HG03571 (cell line): ENCODE measurements at regions not wholly inside any gene's neighbourhood (a gene's known extent, or its start where the extent isn't known, plus 50 kb on each side); places are given as distances from the start of the nearest gene placed in this dataset.
A peak's percentile ranks its signal among the peaks of the same experiment; 100 is the strongest.

ENCODE experiments used
- ATAC-seq: cut with Tn5 transposase; IDR thresholded peaks from one replicate; pipeline ENCODE4 v1.9.1; 2021; ENCODE audit not compliant: unreplicated experiment

DNA sequence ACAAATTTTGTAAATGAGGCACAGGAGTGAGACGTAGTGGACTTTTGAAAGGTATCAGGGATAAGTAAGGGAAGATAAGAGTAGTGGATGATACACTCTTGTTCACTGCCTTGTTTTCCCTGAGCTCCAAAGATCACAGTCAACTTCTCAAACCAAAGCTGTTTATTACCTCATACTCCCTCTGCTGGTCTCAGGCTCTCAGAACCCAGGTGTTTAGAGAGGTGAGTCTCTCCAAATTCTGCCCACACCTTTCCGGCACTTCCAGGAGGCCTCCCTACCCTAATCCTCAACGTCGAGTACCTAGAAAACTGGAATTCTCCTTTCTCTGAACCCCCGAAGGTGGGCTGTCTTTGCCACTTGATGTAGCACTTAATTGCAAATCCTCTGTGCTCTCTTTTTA, 621.1 kb downstream of the BCL11A start:
- no peak for ATAC-seq

DNA sequence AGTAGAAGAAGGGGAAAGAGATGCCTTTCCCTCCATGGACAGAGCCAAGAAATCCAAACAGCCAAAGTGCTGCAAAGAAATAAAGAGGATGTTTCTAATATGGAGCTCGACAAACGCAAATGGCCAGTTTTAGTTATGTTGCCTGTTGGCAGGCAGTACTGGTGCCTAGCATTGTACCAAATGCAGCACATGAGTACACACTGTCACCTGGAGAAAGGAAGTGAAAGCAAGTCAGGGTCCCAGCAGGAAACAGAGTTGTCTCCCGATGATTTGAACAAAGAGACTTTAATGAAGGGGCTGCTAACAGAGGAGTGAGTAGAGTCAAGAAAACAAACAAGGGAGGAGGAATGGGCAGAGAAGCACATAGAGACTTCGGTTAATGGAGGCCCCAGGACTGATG, 623.0 kb downstream of the BCL11A start:
- no peak for ATAC-seq

DNA sequence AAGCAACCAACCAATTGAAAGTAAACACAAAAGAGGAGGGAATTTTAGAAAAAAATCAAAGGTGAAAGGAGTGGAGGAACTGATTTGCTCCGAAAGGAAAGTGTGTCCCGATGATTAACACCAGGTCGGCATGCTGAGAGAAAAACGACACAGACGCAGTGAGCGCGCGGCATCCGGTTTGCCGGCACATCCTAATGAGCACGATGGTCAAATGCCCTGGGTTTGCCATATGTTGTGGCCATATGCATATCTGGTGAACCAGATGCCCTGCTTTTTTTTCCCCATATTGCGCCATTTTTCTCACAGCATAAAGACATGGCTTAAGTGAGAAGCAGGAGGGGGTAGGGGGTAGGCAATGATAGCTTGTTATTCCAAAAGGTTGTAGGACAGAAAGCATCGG, 626.7 kb downstream of the BCL11A start:
- no peak for ATAC-seq

DNA sequence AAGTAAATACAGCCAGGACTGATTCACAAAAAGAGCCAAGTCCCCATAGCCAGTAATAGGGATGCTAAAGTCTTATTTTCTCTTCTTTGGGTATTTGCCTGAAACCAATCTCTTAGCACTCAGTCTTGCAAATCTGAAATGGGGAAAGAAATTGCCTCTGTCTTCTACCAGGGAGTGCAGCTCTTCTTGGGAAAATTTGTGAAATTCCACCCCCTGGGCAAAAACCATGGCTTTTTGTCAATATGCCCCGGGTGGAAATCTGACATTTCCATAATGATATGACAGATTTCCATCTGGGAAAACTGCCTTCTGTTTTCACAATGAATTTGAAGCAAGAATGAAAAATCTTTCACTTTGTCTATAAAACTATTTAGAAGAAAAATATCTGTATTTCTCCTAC, 628.1 kb downstream of the BCL11A start:
- no peak for ATAC-seq

DNA sequence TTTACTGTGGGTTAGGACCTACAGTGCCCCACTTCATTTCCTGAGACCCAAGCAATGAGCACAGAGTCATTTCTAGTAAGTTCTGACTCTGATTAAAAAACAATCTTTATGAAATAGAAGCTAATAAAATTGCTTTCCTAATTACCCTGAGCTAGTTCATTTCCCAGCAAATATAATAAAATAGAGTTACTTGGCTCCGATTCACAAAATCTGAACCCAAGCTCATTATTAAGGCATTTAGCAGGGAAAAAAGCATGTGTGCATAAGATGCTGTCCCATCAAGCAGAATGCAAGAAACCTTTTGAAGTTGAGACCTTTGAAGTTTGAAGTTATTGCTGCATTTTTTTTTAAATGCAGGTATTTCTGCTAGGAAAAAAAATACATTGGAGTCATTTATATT, 629.1 kb downstream of the BCL11A start:
- ATAC-seq, result no peak

DNA sequence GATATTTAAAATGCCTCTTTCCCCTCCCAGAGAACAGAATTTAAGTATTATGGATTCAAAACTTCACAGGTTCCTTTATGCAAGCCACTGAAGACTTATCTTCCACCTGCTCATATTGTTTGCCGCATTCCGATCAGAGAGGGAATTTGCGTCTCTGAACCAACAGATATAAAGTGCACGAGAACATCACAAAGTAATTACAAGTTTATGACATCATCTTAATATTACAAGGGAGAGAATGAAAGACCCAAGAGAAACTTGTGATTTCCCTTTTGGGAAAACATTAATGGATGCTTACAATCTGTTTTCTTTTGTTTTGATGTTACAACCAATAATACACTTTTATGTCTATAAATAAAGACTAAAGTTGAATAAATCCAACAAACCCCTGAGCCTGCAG, 631.0 kb downstream of the BCL11A start:
- ATAC-seq, result no peak

DNA sequence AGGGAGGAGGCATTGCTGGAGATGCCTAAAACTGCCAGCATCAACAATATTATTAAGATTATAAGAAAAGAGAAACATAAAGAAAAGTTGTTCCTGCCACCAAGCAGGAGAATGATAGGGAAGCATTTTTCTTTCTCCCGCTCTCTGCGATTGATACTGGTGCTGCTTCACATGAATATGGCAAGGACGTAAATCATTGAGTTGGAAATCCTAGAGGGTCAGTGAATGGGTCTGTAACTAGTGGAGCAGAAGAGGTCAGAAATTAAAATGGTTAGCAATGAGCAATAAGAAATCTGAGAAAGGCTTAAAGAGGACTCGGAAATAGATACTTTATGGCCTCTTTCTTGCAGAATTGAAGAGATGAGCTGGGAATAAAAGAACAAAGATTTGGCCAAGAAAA, 631.7 kb downstream of the BCL11A start:
- ATAC-seq, result no peak

DNA sequence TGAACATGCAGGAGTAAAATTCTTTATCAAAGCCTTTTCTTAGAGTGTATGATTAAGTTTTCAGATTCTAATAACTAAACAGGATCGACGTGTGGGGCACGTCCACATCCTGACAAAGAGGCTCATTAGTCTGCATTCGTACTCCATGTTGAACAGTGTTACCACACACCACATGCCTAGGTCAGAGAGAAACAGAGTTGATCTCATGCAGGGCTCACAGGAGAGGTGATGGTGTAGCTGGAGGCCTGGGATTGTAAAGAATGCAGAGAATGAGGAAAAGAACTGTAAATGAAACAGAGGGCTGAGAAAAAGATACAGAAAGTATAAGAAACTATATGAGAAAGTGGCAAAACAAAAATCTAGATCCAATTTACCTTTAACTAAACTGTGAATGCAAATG, 632.5 kb downstream of the BCL11A start:
- ATAC-seq, result no peak

DNA sequence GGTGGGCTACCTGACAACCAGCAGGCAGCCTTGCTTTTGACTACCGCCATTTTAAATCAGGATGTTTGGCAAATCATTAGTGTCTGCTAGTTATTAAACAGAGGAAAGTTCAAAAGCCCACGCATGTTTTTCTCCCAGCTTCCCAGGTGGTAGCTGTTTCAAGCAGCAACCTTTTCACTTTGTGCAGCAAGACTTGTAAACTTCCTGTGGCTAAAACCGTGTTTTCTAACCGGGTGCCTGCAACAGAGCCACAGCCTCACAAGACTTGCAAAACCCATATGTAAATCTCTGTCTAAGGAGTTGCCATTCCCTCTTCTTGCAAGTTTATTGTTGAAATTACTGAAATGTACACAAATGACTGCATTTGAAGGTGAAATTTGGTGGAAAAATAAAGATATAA, 633.1 kb downstream of the BCL11A start:
- ATAC-seq, result no peak

DNA sequence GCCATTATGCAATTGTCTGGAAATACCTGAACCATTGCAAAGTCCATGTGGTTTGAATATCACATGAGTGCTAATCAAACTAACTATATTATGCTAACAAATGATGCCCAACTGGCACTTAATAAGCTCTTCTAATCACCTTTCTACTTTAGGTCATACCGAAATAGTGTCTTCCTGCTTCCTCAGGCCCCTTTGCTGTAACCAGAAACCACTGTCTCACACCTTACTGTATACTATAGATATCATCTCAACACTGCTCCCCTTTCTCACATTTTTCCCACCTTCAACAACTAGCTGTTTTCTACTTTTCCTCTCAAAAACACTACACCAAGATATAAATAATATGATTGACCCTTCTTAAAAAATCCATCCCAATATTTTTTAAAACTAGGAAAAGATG, 633.9 kb downstream of the BCL11A start:
- no peak for ATAC-seq

DNA sequence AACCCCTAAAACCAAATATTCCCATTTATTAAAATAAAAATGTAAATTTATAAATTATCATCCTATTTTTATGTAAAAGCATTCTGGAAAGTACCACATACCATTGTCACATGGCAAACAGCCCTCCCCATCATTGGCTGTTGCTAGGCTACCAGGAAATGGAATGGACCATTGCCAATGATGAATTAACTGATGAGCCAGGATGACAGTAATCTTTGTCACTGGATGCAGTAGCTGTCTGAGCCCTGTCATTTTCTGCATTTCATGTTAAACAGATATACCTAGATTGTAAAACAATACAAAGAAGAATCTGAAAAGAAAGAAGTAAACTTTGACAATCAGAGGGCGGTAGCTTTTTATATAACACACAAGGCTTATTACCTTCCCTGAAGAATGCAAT, 641.4 kb downstream of the BCL11A start:
- no peak for ATAC-seq

DNA sequence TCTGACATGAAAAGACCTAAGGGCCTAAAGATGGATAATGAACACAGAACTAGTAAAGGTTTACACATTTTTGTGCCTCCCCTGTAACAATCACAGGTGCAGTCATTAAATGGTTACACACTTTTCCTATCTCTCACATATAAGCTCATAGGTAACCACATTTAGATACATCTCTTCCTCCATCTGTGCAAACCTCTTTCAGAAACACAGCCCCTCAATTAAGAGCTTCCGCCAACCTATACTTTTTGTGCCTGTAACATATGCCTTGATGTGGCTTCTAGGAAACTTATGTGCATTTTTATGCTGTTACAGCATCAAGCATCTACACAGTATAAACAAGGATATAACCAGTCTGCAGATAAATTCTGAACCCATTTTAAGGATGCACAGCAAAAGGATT, 643.3 kb downstream of the BCL11A start:
- no peak for ATAC-seq

DNA sequence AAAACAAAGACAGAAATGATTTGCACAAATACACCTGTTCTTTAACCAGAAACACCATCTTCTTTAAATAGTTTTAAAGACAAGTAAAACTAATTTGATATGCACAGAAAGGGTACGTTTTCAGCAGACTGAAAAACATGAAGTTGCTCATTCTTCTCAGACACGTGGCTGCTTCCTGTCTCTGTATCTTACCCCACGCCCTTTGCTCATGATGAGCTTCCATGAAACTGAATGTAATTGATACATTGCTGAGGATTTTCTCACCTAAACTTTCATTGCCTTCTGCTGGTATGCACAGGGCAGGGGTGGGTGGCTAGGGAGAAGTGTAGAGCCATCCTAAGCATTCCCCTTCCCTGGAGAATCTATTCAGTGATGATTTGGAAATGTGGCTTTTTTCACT, 644.3 kb downstream of the BCL11A start:
- no peak for ATAC-seq

DNA sequence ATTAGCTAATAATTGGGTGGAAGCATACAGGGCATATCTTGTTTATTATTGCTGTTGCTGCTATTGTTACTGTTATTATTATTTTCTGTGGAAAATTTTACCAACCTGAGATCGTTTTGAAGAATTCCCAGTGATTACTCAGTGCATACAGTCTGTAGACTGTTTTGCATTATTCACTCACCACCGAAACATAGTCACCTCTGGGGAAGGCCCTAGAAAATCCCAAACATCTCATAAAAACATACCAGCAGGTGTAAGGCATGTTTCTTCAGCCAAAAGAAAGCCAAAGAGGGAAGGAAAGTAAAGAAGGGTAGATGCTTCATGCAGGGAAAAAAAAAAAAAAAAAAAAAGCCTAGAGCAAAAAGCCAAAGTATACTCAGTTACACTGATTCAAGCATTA, 647.7 kb downstream of the BCL11A start:
- ATAC-seq, result no peak

DNA sequence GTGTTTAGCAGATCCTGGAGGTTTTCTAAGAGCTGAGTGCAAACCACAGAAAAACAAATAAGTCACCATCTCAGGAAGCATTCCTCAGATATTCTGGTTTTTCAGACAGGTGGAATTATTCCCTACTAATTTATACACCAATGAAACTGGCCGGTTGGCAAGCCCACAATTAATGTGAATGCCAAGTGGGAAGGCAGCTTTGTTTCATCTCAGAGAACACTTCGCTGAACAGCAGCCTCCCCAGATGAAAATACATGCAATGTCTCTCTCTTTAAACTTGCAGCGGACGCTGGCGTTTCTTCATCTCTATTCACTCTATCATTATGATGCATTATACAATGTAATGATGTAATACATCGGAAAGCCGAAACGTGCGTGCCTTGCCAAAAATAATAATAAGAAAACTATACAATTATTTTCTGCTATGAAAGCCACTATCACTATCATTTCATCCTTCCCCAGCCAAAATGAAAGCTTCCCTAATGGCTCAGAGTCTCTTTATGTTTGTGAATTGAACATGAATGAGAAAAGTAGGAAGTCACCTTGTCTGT, 649.4 kb downstream of the BCL11A start:
- no peak for ATAC-seq

DNA sequence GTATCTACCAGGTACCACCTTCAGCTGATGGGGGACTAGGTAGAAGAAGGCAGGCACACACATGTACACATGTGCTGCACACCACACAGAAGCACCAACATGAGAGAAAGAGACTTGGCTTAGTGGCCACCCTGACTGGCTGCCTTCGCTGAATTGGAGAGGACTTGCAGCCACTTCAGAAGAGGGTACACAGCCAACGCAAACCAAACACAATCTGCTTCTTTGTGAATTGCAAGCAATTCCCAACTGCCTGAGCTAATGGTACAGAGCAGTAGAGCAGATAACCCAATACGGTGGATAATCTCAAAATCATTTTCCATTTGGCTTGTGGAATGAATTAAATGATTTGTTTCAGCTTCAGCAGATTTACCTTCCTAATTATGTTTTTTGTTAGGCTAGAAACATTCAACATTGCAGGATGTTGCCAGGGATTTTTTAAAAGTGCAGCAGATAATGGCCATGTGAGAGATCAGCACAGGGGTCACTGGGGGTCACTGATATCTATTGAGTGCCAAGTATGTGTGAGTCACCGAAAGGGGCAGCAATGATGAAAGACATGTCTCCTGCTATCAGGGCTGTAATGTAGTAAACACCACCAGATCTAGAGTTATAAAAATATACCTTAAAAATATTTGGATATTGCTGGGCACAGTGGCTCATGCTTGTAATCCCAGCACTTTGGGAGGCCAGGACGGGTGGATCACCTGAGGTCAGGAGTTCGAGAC, 652.6 kb downstream of the BCL11A start:
- no peak for ATAC-seq

DNA sequence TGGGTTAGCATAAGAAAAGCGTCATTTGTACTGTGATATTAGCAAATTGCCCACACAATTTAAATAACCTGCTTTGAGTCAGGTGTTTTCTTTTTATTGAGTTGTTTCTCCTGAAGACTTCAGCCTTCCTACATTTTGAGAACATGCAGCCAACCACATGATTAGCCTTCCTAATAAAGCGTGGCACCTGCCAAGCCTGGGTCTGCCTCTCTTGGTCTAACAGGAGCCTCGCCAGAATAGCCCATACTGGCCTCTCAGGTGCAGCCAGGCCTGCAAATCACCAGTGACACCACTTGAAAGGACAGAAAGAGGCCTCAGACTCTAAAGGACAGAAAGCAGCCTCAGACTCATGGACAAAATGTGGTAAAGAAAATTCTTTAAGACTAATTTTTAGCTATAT, 653.8 kb downstream of the BCL11A start:
- no peak for ATAC-seq

DNA sequence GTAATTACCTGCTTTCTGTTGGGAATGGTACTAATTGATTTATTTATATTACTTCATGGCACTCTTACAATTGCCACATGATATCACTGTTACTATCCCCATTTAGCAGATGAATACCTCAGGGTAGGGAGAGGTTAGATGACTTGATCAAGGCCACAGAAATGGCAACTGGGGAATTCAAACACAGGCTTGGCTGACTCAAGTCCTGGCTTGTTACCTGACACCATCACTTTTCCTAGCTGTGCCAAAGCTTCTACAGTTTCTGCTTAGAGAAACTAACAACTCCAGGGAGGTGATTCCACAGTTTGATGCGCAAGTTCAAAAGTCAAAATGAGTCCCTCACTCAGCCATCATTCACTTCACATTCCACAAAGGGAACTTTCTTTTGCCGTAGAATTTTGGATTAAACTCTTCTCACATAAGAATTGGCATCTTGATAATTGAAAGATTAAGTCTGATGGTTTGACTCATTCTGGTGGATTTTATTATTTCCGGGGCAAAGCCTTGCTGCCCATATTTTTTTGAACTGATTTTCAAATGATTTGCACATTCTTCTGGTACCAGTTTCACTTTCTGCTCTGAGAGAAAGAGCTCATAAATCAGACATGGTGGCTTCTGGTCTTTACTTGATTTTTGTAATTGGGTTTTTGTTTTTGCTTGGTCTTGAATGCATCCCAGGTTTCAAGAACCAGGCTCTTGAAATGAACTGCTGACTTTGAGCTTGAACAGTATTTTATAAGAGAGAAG, 656.8 kb downstream of the BCL11A start:
- ATAC-seq, result no peak

DNA sequence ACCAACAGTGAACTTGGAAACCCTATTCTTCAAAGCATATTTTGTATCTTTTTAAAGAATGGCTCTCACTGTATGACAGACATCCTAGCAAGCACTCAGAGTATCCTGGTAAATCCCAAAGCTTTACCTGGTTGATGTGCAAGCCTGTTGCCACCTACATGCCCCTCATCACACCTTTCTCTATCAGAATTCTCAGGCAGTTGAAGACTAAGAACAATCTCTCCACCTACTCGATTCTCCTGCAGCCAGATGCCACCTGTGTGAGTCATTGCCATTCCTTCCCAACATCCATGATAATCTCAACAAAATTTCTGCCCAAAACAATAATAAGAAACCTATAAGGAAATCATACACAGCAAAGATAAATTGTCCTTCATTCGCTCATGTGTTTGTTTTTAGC, 659.8 kb downstream of the BCL11A start:
- no peak for ATAC-seq

DNA sequence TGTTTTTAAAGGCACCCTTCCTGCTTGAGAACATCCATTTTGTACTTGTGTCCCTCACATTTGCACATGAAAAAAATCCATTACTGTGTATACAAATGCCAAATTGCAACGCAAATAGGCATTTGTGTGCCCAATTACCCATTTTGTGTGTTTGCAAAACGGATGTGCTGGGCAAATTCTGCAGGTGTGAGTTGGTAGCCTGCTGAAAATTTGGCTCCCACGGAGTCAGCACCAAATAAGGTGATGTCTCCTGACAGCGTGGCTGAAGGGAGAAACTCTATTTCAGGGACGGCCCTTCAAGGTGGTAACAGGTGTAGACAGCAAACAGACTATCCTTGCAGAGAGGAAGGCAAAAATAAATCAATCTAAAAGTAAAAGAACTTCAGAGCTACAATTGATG, 661.1 kb downstream of the BCL11A start:
- no peak for ATAC-seq

DNA sequence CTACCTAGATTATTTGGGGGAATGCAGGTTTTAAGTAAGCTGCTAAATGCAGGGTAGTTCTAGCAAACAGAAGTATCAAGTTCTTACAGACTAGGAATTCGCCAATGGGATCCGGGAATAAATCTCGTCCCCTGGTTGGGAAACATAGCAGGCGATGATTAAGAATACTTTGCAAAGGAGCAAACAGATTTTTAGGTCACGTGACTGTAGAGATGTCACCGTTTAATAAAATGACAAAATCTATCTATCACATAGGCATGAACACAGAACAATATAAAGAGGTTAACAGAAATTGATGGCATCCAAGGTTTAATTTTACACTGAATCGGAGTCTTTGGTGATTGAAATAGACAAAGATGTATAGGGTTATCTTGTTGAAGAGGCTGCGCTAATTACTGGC, 664.1 kb downstream of the BCL11A start:
- ATAC-seq, result no peak

DNA sequence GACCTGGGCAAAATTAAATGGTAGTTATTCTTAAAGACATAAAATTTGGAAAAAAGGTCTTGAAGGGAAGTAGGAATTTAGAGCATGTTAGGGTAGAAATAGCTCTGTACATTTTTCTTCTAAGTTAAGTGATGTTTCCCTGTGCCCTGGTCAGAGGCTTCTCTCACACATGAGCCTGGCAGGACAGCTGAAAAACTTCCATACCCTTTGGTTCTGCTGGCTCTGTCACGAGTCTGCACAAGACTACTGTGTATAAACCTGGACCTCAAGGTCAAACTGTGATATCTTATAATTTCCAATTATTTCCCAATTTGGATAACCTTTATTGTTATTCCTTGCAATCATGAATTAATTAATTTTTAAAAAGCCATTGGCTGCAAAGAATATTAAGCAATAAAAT, 664.7 kb downstream of the BCL11A start:
- no peak for ATAC-seq

DNA sequence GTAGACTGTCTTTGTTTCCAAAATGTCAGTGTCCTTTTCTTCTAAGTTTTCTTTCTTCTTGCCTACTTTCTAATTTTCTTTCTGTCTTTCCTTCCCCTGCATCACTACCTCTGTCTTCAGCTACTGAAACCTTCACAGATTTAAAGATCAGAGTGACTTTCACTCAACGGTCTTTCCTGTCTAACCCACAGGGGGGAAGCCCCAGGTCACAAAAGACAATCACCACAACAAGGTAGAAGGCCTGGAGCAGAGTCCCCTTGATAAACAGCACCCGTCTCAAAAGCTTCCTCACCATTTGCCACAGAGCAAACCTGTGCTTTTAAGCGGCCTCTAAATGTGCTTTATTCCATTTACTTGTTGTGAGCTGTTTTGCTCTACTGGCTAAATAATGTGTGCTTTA, 665.4 kb downstream of the BCL11A start:
- ATAC-seq, result peak; percentile 89
